HG03575 (cell line): ENCODE measurements at regions not wholly inside any gene's neighbourhood (a gene's known extent, or its start where the extent isn't known, plus 50 kb on each side); places are given as distances from the start of the nearest gene placed in this dataset.
"Not testable (repeated sequence)": the region's sequence is repeated elsewhere in the genome, so short reads cannot be mapped to it uniquely, and the experiment has no call there.

Source experiments
- ATAC-seq: cut with Tn5 transposase; IDR thresholded peaks from one replicate; pipeline ENCODE4 v1.9.1; 2021; ENCODE audit not compliant: unreplicated experiment, insufficient number of reproducible peaks, low FRiP score; ENCODE audit errors: extremely low read depth

DNA sequence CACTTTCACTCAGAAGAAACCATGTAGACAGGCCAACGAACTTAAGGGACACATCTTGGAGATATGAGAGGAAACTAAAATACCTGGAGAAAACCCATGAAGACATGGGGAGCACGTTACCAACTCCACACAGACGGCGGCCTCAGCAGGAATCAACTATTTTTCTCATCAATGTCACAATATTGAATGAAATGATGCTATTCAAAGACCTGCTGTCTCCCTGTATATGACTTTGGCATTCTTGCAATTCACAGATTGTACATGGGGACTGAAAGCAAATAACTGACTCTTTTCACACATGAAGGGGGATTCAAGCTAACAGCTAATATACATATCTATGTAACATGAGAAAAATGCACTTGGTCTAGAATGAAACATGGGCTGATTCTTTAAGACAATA is 869.0 kb downstream of the NXPH1 start:
- no peak for ATAC-seq

DNA sequence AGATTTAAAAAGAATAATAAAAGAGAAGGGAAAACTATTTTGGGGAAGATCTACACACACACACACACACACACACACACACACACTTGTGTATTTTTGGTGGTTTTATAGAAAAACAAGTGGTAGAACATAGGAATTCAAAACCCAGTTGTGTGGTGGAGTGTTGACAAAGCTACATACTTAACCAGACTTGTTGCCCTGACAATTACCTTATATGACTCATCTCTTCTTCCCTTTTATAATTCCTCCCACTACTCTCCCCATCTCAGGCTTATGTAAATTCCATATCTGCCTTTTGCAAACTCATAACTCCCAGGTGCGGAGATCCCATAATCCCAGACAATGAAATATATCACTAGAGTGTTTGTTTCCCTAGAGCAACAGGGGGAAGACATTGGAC is 873.7 kb downstream of the NXPH1 start:
- ATAC-seq = no peak

DNA sequence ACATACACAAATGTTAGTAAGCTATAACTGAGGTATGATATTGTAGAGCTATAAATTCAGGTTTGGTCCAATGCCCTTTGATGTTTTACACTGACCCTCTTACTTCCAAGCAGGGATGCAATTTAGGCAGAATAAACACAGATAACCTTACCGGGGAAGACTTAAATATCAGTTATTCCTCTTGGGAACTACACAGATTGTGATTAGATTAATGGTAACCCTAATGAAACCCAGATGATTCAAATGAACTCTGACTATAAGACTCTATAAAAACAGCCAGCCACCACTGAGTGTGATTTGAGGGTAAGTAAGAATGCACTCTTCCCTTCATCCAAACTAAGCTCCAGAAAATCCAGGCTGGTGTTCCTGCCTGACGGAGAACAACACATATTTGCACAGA is 891.1 kb downstream of the NXPH1 start:
- no peak for ATAC-seq

DNA sequence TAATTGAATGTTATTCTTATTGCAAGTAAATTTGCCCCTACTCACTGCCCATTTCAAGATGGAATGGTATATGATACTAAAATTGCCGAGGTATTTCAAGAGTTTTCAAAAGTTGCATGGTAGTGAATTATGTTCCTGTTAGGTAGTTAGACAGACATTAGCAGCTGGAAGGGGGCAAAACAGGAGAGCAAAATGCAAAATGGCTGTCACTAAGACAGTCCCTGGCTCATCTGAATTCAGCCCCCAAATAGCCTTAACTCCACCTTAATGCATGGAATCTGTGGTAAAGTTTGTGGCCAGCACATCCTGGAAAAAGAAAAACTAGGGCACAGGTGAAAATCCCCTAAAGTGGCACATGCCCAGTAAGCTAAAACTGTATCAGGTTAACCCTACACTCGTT is 894.9 kb downstream of the NXPH1 start:
- no peak for ATAC-seq

DNA sequence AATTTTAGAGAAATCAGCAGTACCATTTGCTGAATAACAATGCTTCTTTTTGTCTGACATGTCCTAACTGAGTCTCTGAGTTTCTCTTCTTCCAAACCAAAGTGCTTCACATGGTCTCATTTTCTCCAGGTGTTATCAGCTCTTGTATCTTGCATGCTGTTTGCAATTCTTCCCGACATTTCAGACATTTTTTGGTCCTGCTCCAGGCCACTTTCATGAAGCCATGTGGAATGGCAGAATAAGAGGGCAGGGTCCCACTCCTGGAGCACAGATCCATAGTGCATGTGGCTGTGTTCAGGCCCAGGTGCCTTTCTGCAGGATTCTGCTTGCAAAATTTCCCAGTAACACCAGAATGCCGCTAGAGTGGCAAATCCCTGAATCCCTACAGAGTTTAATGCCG is 916.2 kb downstream of the NXPH1 start:
- ATAC-seq = no peak

DNA sequence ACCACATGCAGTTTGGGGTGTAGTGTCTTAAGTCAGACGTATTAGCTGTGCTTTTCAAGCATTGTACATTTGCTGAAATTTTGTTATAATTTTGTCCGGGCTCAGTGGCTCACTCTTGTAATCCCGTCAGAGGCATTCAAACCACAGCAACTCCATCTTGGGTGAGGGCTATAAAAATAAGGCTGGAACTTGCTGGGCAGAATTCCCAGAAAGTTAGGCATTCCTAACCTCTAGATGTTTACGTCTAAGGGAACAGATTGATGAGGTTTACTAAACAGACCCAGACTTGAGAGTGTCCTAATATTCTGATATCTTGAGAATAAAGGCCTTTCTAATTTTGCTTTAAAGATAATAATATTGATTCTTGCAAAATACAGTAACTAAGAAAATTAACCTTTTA is 957.8 kb downstream of the NXPH1 start:
- no peak for ATAC-seq

DNA sequence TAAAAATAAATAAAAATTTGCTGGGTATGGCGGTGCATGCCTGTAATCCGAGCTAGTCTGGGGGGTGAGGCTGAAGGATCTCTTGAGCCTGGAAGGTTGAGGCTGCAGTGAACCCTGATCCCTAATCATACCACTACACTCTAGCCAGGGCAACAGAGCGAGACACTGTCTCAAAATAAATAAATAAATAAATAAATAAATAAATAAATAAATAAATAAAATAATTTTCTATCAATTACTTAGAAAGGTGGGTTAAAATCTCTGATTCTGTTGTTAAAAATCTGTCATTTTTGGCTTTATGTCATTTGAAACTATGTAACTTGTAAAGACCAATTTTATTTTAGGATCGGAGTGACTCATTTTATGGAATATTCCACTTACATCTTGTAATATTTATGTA is 958.6 kb downstream of the NXPH1 start:
- no peak for ATAC-seq

DNA sequence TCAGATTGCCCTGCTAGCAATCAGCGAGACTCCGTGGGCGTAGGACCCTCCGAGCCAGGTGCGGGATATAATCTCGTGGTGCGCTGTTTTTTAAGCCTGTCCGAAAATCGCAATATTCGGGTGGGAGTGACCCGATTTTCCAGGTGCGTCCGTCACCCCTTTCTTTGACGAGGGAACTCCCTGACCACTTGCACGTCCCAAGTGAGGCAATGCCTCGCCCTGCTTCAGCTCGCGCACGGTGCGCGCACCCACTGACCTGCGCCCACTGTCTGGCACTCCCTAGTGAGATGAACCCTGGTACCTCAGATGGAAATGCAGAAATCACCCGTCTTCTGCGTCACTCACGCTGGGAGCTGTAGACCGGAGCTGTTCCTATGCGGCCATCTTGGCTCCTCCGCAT is 971.0 kb downstream of the NXPH1 start:
- ATAC-seq = not testable (repeated sequence)

DNA sequence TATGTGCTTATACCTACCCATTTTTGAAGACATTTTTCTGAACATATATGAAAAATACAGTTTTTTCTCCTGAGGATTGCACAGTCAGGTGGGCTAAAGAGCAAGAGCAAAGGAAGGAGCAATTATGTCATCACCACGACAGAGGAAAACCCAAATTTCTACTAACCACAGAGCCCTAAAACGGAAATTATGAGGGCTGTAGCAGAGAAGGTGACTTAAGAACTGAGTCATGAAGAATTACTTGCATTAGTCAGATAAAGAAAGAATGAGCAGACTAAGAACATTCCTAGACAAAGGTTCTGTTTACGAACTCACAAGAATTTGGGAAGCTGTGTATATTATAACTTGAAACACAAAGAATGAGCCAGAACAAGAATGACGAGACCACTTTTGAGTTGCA is 974.4 kb downstream of the NXPH1 start:
- no peak for ATAC-seq

DNA sequence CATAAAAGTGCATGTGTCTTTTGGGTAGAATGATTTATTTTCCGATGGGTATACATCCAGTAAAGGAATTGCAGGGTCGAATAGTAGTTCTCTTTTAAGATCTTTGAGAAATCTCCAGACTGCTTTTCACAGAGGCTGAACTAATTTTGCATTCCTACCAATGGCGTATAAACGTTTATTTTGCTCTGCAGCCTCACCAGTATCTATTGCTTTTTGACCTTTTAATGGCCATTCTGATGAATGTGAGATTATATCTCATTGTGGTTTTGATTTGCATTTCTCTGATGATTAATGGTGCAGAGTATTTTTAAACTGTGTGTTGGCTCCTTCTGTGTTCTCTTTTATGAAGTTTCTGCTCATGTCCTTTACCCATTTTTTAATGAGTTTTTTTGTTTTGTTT is 1020.1 kb downstream of the NXPH1 start:
- ATAC-seq = no peak

DNA sequence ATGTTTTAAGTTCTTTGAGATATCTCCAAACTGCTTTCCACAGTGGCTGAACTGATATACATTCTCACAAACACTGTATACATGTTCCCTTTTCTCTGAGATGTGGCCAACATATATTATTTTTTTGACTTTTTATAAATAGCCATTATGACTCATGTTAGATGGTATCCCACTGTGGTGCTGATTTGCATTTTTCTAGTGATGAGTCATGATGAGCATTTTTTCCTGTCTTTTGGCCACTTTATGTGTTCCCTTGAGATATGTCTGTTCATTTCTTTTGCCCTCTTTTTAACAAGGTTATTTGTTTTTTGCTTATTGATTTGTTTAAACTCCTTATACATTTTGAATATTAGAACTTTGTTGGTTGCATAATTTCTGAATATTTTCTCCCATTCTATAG is 1055.1 kb downstream of the NXPH1 start:
- ATAC-seq = peak; percentile 51

DNA sequence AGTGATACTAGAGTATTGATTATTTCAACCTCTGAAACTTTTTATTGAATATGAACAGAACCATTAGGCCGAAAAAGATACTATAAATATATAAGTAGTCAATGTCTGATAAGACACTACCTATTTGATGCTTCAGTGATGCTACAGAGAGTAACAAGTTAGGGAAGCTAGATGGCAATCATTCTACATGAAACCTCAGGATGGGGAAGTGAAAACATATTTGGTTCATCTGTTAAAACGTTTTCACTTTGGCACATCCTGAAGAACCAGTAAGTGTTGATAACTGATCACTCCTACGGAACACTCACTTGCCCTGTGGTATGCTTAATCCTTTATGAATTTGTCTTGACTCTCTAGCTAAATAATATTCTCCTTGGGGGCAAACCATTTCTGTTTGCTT is 1064.9 kb downstream of the NXPH1 start:
- no peak for ATAC-seq

DNA sequence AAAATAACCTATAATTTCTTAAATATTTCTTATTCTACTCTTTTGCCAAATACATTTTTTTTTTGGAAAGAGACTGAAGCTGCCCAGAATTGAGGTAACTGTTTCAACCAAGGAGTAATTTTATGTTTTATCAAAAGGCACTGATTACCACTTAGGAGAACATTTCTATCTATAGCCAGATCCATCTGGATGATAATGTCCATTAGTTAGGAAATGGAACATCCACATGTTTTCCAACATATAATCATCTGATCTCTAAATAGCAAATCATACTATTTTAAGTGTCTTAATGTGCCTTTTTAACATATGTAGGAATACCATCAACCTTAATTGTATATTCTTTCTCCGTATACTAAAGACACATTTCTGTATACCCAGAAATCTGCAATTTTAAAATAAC is 1068.9 kb downstream of the NXPH1 start:
- ATAC-seq = no peak

DNA sequence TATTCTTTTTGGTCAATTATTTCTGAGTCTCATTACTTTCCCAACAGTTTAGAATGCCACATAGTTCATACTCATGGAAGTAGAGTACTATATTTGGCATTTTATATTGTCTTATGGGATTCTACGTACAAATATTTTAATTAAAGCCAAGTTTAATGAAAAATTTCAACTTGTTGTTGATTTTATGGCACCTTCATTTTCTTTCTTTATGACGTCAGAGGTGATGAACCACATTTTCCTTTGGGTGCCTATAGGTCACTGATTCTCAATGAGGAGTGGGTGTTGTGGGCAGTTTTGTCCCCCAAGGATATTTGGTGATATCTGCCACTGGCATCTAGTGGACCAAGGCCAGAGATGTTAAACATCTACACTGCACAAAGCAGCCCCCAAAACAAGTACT is 1071.3 kb downstream of the NXPH1 start:
- no peak for ATAC-seq

DNA sequence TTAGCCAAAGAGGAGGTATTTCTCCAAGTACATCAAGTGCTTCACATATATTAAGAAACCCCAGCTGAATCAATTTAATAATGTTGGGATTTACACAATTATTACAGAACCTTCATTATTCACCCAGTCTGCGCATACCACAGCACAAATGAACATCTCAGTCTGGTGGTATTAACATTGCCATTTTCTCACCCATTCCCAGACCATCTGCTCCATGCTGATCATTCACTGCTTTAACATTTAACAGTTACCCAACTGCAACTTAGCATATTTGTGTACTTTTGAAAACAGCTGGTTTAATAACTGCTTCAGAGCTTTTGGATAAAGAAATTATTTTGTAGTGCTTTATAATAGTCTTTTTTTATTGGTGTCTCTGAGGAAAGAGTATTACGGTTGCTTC is 1072.1 kb downstream of the NXPH1 start:
- no peak for ATAC-seq

DNA sequence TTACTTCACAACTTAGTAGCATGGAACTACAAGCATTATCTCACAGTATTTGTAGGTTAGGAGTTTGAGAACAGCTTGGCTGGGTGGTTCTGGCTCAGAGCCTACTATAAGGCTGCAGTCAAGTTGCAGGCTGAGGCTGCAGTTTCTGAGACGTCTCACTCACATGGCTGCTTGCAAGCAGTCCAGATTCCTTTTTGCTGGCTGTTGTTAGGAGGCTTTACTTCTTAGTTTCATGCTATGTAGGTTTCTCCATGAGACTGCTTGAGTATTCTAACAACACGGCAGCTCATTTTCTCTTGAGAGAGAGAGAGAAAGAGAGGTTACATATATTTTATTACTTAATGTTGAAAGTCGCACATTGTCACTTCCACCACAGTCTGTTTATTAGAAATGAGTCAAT is 1073.9 kb downstream of the NXPH1 start:
- no peak for ATAC-seq

DNA sequence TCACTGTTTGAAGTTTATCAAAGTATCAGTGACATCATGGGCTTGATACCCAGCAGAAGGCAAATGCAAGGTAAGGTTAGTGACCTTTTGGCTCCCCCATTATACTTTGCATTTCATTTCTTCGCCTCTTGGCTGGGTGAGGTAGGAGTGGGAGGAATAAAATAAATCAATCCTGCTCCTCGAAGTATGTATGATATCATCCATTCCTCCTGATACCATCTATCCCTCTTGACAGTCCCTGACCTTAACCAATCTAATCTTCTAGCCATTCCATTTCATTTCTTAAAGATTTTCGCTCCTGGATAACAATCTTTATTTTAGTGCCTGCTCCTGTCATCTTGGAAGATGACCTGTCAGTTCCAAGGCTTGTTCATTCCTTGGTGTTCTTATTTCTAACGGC is 1083.3 kb downstream of the NXPH1 start:
- no peak for ATAC-seq

DNA sequence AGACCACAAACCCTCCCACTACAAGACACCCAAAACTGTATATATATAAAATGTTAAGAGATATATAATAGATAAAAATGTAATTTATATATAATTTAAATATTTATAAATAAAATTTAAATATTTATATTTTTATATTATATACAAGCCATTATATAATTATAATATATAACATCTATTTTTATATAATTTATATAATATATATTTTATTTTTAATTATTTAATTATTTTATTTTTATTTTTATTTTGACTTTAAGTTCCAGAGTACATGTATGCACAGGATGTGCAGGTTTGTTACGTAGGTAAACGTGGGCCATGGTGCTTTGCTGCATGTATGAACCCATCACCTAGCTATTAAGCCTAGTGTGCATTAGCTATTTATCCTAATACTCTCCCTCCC is 1090.2 kb downstream of the NXPH1 start:
- ATAC-seq = no peak

DNA sequence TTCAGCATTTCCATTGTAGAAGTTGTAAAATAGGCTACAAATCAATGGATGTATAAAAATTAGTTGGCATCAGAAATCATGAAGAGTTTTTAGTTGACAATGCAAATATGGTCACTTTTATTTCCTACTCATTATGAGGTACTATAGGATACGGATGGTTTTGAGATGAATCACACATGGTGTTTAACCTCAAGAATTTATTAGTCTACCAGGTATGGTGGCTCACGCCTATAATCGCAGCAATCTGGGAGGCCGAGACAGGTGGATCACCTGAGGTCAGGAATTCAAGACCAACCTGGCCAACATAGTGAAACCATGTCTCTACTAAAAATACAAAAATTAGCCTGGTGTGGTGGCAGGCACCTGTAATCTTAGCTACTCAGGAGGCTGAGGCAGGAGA is 1119.0 kb downstream of the NXPH1 start:
- not testable (repeated sequence) for ATAC-seq

DNA sequence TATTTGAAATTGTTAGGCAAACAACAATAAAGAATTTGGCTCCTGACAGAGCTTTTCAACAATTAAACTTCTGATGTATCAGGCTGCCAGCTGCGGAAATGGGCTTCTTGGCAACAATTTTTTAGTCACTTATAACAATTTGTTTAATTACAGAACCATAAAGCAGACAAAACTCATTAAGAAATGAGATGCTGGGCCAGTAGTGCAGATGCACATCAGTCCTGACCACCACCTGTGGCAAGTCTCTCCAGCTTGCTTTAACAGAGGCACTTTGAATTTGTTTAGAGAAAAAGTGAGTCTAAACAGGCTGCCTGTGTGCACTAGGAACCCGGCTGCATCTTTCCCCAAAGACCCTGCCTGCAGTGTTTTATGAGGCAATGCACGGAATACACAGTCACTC is 1124.4 kb downstream of the NXPH1 start:
- ATAC-seq = no peak

DNA sequence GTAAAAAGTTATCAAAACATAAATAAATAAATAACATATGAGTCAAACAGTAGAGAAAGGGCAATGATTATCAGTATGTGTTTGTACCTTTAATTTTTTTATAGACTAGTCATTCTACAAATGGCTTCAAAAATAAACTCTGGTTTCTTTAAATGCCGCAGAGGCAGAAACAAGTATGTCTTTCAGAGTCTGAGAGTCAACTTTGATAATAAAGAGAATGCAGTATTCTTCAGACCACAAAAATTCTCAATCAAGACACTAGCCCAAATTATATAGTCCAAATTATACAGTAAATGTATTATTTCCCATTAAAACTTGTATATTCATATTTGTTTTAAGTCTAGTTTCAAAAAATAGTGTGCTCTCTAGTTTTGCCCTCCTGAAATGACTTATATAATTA is 1142.3 kb downstream of the NXPH1 start:
- no peak for ATAC-seq

DNA sequence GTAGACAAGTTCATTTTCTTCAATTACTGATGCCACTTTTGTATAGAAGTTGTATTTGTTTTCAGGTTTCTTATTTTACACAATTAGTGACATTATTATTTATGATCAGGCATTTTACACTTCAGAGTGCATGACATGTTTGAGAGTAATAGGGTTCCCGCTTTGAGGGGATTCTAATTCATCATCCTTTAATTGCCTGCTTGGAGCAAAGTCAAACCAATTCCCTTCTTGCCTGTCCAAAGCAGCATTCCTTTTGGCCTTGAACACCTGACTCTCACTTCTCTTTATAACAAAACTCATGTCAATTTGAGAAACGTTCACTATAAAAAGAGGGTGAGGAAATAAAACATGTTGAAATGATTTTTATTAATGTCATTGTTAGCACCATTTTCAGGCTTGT is 1149.4 kb downstream of the NXPH1 start:
- no peak for ATAC-seq
